Erythroblast (primary cell): ENCODE measurements at regions not wholly inside any gene's neighbourhood (a gene's known extent, or its start where the extent isn't known, plus 50 kb on each side); places are given as distances from the start of the nearest gene placed in this dataset.
"Not testable (repeated sequence)": the region's sequence is repeated elsewhere in the genome, so short reads cannot be mapped to it uniquely, and the experiment has no call there.

Source experiments
- DNase-seq, 2 experiments: peaks; one replicate each; lab custom pipeline; 2025; lab: John Stamatoyannopoulos, UW
- GATA1 ChIP-seq: IDR thresholded peaks from 2 replicates; pipeline ENCODE4 v1.6.1; 2011; ENCODE audit warnings: low read depth, mild to moderate bottlenecking, control low read depth, low read length, moderate library complexity
- POLR2A ChIP-seq: IDR thresholded peaks from 2 replicates; pipeline ENCODE4 v1.6.1; 2011; ENCODE audit warnings: mild to moderate bottlenecking, low read length

DNA sequence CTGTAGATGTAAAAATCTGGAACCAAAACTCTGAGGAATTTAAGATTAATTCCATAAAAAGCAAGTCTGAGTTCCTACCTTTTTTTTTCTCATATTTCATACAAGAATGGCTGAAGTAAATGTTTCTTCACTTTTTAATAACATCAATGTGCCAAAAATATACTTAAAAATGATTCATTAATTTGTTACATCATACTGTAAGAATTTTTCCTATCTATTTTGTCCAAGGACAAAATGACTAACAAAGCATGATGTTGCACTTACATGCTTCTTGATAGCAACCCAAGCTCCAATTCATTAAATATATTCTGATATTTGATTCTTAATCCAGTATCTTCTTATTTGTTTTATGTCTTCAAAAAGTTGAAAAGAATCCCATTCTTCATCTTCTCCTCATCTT, 988.3 kb downstream of the TLE1 start:
- DNase-seq, result no peak
- no peak for TF ChIP-seq GATA1
- no peak for TF ChIP-seq POLR2A

GRCh38 chr9:80699511-80699998, 989.8 kb downstream of the TLE1 start:
- TF ChIP-seq POLR2A, result no peak
- no peak for TF ChIP-seq GATA1
- DNase-seq, result no peak

DNA sequence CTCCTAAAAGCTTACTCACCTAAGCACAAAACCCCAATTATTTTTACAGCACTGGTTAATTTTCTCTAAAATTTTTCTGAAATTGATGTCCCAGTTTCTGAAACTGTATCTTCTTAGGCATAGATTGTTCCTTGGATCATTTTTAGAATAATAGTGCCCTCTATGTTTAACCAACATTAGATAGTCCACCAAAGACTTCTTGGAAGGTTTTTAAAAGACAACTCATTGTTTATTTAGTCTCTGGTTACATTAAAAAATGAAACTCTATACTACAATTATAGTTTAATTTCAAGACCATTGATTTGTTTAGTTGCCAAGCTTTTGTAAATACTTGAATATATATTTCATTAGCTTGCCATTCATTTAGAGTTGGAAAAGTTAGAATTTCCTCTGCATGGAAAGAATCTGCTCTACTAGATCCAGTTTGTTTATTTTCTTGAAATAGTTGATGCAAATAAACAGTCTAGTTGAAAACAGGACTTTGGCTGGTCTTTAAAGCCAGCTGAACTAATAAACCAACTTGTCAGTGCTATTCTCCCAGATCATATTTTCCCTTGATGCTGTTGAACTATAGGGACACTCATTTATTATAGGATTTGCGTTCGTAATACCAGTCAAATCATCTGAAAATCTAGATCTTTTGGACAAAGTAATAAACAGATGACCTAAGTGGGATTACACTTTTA, 990.5 kb downstream of the TLE1 start:
- DNase-seq, result no peak
- no peak for TF ChIP-seq POLR2A
- TF ChIP-seq GATA1, result no peak

GRCh38 chr9:80692751-80693150, 996.6 kb downstream of the TLE1 start:
- no peak for DNase-seq
- TF ChIP-seq POLR2A, result no peak
- TF ChIP-seq GATA1, result no peak

DNA sequence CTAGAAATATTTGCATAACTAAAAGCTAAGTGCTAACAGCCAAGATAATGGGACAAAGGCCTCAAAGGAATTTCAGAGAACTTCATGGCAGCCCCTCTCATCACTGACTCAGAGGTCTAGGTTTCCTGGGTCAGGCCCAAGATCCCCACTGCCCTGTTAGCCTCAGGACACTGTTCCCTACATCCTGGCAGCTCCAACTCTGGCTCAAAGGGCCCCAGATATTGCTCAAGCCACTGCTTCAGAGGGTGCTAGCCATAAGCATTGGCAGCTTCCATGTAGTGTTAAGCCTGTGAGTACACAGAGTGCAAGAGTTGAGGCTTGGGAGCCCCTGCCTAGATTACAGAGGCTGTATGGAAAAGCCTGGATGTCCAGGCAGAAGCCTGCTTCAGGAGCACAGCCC, 998.1 kb downstream of the TLE1 start:
- no peak for DNase-seq
- TF ChIP-seq GATA1 (no peak), POLR2A (no peak)

DNA sequence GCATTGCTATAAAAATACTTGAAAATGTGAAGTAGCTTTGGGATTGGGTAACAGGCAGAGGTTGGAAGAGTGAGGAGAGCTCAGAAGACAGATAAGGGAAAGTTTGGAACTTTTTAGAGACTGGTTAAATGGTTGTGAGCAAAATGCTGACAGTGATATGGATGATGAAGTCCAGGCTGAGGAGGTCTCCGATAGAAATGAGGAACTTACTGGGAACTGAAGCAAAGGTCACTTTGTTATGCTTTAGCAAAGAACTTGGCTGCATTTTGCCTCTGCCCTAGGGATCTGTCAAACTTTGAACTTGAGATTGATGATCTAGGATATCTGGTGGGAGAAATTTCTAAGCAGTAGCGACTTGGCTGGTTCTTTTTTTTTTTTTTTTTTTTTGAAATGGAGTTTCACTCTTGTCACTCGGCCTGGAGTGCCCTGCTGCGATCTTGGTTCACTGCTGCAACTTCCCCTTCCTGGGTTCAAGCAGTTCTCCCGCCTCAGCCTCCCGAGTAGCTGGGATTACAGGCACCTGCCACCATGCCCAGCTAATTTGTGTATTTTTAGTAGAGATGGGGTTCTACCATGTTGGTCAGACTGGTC, 998.9 kb downstream of the TLE1 start:
- no peak for DNase-seq
- no peak for TF ChIP-seq GATA1
- TF ChIP-seq POLR2A, result no peak

DNA sequence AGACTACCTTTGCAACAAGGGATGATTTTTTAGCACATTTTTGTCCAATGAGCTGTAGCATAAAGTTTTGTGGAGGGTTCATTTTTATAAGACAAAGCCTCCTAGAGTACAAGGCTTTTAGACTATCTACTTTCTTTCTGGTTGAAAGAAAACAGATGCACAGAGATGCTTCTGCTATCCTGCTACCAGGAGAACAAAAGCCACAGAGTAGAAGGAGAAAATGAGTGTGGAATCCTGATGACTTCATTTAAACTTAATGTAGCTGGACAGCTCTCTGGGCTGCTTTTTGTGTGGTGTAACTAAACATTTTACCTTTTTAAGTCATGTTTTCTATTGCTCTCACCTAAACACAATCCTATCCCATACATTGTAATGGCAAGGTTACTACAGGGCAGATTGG, 1009.4 kb downstream of the TLE1 start:
- no peak for TF ChIP-seq POLR2A
- TF ChIP-seq GATA1, result no peak
- DNase-seq, result no peak

DNA sequence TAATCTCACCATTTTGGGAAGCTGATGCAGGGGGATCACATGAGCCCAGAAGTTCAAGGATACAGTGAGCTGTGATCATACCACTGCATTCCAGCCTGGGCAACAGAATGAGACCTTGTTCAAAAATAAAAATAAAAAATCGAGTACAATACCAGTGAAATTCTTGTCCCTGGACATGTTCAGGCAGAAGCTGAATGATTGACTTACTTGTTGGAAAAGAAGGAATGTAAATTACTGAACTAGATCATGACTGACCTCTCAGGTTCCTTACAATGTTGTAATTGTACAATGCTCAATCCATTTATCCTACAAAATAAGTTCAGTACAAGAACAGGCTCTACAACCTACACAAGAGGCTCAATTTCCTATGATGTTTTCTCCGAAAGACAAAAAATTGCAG, 1010.4 kb downstream of the TLE1 start:
- no peak for TF ChIP-seq GATA1
- no peak for TF ChIP-seq POLR2A
- DNase-seq, result no peak

- TF ChIP-seq POLR2A (no peak), GATA1 (no peak)
- no peak for DNase-seq
Measured at GRCh38 chr9:80673496-80673895, 1015.9 kb downstream of the TLE1 start.

- no peak for TF ChIP-seq POLR2A
- no peak for TF ChIP-seq GATA1
- no peak for DNase-seq
Measured at GRCh38 chr9:80665479-80665878, 1023.9 kb downstream of the TLE1 start.

DNA sequence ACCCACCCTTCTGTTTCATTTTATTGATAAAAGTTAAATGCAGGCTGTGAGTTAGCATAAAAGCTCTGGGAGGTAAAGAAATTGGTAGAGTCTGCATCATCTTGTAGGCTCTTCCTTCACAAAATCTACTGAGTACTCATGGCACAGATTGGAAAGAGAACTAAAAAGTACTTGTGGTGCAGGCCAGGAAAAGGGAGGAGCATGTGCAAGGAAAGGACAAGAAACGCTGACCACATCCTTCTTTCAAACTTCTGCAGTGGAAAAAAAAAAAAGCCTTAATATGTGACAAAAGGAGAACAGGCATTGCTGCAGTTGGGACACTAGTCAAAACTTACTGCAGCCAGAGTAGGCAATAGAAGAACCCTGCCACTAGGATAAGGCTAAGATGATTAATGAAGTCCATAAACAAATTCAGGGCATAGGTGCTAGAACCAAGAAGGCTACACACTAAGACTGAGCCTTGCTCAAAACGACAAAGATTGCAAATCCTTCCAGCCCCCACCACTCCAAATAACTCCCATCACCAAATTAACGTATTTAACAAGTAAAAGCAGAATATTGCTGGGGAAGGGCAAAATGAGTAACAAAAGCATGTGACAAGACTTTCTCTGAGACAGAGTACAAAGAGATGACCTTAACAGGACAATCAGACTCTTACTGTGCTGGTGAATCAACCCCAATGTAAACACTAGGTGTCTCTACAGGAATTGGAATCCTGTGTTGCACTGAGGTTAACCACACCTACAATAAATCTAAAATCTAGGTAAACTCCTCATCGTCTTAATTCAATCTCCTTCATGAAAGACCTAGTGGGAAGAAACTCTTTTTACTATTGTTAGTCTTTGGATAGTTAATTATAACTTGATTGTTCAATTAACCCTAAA, 1024.8 kb downstream of the TLE1 start:
- no peak for TF ChIP-seq POLR2A
- TF ChIP-seq GATA1, result no peak
- no peak for DNase-seq

DNA sequence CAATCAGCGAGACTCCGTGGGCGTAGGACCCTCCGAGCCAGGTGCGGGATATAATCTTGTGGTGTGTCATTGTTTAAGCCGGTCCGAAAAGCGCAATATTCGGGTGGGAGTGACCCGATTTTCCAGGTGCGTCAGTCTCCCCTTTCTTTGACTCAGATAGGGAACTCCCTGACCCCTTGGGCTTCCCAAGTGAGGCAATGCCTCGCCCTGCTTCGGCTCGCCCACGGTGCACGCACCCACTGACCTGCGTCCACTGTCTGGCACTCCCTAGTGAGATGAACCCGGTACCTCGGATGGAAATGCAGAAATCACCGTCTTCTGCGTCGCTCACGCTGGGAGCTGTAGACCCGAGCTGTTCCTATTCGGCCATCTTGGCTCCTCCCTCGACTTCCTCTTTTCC, 1029.6 kb downstream of the TLE1 start:
- not testable (repeated sequence) for DNase-seq

DNA sequence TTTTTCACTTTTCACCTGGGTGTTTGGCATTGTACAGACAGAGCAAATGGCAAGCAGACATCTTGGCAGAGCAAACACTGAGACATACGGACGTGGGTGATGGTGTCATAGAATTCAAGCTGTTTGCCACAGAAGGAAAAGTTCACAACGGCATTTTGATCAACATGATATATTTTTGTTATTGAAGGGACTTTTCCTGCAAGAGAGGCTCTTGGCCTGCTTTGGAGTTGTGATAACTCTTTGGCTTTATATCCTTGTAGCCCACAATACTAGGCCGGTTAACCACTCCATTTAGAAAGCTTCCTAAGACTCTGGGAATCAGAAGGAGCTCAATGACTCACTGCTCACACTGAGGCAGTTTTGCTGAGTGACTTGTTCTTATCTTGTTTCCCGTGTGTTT, 1038.3 kb downstream of the TLE1 start:
- DNase-seq, result no peak

DNA sequence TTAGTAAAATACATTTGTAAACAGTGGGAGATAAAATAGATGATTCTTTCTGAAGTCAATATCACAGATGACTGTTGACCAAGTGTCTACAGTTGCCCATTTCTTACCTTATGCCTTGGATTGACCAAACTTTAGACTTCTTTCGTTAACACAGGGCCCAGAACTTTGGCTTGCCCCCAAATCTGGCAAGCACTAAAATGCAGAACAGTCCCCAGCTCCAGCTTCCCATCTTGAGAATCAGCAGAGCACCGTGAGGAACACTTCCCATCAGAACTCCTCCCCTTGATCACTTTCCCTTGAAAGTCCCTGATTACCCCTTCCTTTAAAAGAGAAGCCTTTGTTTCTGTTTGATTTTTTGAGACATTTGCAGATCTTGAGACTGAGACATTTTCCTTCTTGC, 1039.9 kb downstream of the TLE1 start:
- no peak for DNase-seq

More for the DNA sequence above, 1038.3 kb downstream of the TLE1 start:
- TF ChIP-seq GATA1, result no peak
- no peak for TF ChIP-seq POLR2A

More for the DNA sequence above, 1039.9 kb downstream of the TLE1 start:
- TF ChIP-seq POLR2A, result no peak
- TF ChIP-seq GATA1, result no peak
